Ishikawa (cell line): ENCODE measurements at regions not wholly inside any gene's neighbourhood (a gene's known extent, or its start where the extent isn't known, plus 50 kb on each side); places are given as distances from the start of the nearest gene placed in this dataset.

Experiments
- CEBPB ChIP-seq: IDR thresholded peaks from 2 replicates; pipeline ENCODE4 v1.6.1; 2012
- CREB1 ChIP-seq: IDR thresholded peaks from 2 replicates; pipeline ENCODE4 v1.6.1; 2012; ENCODE audit warnings: low read depth
- EGR1 ChIP-seq: IDR thresholded peaks from 2 replicates; pipeline ENCODE4 v1.6.1; 2012
- EP300 ChIP-seq: IDR thresholded peaks from 2 replicates; pipeline ENCODE4 v1.6.1; 2012; ENCODE audit warnings: borderline replicate concordance
- FOXM1 ChIP-seq: IDR thresholded peaks from 2 replicates; pipeline ENCODE4 v1.6.1; 2012; ENCODE audit warnings: low read depth, borderline replicate concordance
- NFIC ChIP-seq: IDR thresholded peaks from 2 replicates; pipeline ENCODE4 v1.6.1; 2012
- RAD21 ChIP-seq: IDR thresholded peaks from 2 replicates; pipeline ENCODE4 v1.6.1; 2012; ENCODE audit warnings: low read depth
- TAF1 ChIP-seq: IDR thresholded peaks from 2 replicates; pipeline ENCODE4 v1.6.1; 2012; ENCODE audit warnings: low read depth, mild to moderate bottlenecking
- TCF12 ChIP-seq: IDR thresholded peaks from 2 replicates; pipeline ENCODE4 v1.6.1; 2012; ENCODE audit warnings: low read depth
- TEAD4 ChIP-seq: IDR thresholded peaks from 2 replicates; pipeline ENCODE4 v1.6.1; 2012
- YY1 ChIP-seq: IDR thresholded peaks from 2 replicates; pipeline ENCODE4 v1.6.1; 2012; ENCODE audit warnings: low read depth
- ZBTB7A ChIP-seq: IDR thresholded peaks from 2 replicates; pipeline ENCODE4 v1.6.1; 2012; ENCODE audit warnings: low read depth
- TF ChIP-seq, protein P1 (sequence below): IDR thresholded peaks from 2 replicates; pipeline ENCODE4 v1.6.1; 2012; ENCODE audit warnings: low read depth, mild to moderate bottlenecking
- TF ChIP-seq, protein P2 (sequence below): IDR thresholded peaks from 2 replicates; pipeline ENCODE4 v1.6.1; 2012
- TF ChIP-seq, protein P3 (sequence below): IDR thresholded peaks from 2 replicates; pipeline ENCODE4 v1.6.1; 2012

DNA sequence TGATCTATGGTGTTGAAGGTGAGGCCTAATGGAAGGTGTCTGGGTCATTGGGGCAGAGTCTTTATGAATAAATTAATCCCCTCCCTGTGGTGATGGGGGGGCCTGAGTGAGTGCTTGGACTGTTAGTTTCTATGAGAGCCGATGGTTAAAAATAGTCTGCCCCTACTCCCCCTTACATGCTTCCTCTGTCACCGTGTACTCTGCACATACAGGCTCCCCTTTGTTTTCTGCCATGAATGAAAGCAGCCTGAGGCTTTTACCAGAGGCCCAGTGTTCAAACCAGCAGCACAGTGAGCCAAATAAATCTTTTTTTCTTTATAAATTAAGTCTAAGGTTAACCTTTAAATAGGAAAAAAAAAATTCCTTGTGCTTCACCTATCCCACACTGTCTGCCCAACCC is 657.0 kb downstream of the AMY1C start:
- TF ChIP-seq EGR1: no peak
- TF ChIP-seq TCF12: no peak
- TF ChIP-seq, protein P1, sequence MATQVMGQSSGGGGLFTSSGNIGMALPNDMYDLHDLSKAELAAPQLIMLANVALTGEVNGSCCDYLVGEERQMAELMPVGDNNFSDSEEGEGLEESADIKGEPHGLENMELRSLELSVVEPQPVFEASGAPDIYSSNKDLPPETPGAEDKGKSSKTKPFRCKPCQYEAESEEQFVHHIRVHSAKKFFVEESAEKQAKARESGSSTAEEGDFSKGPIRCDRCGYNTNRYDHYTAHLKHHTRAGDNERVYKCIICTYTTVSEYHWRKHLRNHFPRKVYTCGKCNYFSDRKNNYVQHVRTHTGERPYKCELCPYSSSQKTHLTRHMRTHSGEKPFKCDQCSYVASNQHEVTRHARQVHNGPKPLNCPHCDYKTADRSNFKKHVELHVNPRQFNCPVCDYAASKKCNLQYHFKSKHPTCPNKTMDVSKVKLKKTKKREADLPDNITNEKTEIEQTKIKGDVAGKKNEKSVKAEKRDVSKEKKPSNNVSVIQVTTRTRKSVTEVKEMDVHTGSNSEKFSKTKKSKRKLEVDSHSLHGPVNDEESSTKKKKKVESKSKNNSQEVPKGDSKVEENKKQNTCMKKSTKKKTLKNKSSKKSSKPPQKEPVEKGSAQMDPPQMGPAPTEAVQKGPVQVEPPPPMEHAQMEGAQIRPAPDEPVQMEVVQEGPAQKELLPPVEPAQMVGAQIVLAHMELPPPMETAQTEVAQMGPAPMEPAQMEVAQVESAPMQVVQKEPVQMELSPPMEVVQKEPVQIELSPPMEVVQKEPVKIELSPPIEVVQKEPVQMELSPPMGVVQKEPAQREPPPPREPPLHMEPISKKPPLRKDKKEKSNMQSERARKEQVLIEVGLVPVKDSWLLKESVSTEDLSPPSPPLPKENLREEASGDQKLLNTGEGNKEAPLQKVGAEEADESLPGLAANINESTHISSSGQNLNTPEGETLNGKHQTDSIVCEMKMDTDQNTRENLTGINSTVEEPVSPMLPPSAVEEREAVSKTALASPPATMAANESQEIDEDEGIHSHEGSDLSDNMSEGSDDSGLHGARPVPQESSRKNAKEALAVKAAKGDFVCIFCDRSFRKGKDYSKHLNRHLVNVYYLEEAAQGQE: no peak
- TF ChIP-seq NFIC: no peak
- TF ChIP-seq TAF1: no peak
- no peak for TF ChIP-seq CREB1
- TF ChIP-seq EP300: no peak
- no peak for TF ChIP-seq YY1
- no peak for TF ChIP-seq FOXM1
- no peak for TF ChIP-seq TEAD4

DNA sequence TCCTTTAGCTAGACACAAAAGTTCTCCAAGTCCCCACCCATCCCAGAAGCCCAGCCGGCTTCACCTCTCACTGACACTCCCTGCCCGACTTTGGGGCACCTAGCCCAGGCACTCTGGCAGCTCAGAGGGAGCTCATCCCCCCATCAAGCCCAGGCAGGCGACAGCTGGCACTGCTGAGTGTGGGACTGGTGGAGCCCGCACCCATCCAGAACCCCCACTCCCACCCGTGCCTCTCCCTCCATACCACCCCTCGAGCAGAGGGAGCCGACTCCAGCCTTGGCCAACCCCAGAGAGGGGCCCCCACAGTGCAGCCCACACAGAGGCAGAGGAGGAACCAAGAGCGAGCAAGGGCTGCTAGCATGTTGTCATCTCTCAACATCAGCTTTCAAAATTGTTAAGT is 658.6 kb downstream of the AMY1C start:
- no peak for TF ChIP-seq FOXM1
- TF ChIP-seq TEAD4: no peak
- TF ChIP-seq, protein P2, sequence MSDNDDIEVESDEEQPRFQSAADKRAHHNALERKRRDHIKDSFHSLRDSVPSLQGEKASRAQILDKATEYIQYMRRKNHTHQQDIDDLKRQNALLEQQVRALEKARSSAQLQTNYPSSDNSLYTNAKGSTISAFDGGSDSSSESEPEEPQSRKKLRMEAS: no peak
- no peak for TF ChIP-seq TAF1
- TF ChIP-seq NFIC: no peak
- TF ChIP-seq CEBPB: no peak
- TF ChIP-seq ZBTB7A: no peak
- no peak for TF ChIP-seq YY1
- TF ChIP-seq, protein P1: no peak
- no peak for TF ChIP-seq EP300
- TF ChIP-seq, protein P3, sequence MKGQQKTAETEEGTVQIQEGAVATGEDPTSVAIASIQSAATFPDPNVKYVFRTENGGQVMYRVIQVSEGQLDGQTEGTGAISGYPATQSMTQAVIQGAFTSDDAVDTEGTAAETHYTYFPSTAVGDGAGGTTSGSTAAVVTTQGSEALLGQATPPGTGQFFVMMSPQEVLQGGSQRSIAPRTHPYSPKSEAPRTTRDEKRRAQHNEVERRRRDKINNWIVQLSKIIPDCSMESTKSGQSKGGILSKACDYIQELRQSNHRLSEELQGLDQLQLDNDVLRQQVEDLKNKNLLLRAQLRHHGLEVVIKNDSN: no peak
- no peak for TF ChIP-seq RAD21
- no peak for TF ChIP-seq TCF12
- no peak for TF ChIP-seq CREB1
- TF ChIP-seq EGR1: no peak

DNA sequence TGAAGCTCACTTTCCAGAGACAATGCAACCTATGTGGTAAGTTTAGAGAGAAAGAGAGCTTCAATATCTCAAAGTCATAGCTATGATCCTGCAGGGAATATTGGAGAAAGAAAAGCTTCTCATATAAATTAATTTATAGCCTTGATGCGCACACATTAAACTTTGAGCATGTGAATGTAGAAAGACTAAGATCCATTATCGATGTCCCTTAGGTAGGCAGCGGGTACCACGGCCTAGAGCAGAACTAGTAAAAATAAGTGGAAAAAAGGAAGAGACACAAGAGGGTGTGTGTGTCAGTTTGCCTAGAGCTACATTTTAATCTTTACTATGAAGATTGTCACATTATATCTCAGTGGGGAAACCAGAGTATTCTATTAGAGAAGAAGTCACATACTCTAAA is 685.6 kb downstream of the AMY1C start:
- TF ChIP-seq, protein P1: no peak
- TF ChIP-seq, protein P2: no peak
- TF ChIP-seq TCF12 (no peak), TEAD4 (no peak), FOXM1 (no peak)

DNA sequence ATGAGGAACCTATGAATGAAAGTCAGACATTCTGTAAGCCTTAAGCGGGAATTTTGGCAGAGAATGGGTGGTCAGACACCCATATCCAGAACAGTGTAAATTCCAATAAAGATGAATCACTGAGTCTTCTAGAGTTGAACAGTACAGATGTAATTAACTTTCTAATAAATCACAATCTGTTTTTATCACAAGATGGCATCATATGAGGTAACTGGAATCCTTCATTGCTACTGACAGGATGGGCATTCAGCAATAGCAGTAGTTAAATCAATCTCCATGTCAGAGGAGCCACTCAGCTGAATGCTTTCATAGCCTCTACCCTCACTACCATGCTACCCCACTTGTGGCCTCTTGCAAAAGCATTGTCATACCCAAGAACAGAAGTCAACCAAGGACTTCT is 690.3 kb downstream of the AMY1C start:
- no peak for TF ChIP-seq NFIC
- TF ChIP-seq, protein P2: no peak
- TF ChIP-seq TAF1: no peak
- no peak for TF ChIP-seq FOXM1
- TF ChIP-seq, protein P1: no peak
- TF ChIP-seq TEAD4: no peak
